Liver (tissue), 8 donors: ENCODE measurements at regions not wholly inside any gene's neighbourhood (a gene's known extent, or its start where the extent isn't known, plus 50 kb on each side); places are given as distances from the start of the nearest gene placed in this dataset.
A peak's percentile ranks its signal among the peaks of the same experiment; 100 is the strongest.

Experiments
- DNase-seq: peaks from one replicate; pipeline ENCODE4 v3.0.0-alpha.2; 2017; ENCODE audit warnings: low spot score
- H3K27ac ChIP-seq, 2 donors: one replicate each; pipeline ENCODE4 v1.7.0; 2013; ENCODE audit warnings: inconsistent platforms in 2 of 2, low read length in 2 of 2, control low read depth in 1 of 2, low read depth in 1 of 2, mild to moderate bottlenecking in 1 of 2
- H3K27me3 ChIP-seq, 4 donors: one replicate each; pipeline versions ENCODE4 v1.6.1 to v1.7.0; 2013; ENCODE audit warnings: low read length in 3 of 4, inconsistent platforms in 1 of 4, mild to moderate bottlenecking in 1 of 4, moderate library complexity in 1 of 4; ENCODE audit not compliant: control insufficient read depth in 4 of 4, insufficient read depth in 4 of 4
- H3K36me3 ChIP-seq, 4 donors: one replicate each; pipeline versions ENCODE4 v1.6.1 to v1.7.0; 2013; ENCODE audit warnings: low read length in 3 of 4, mild to moderate bottlenecking in 3 of 4, low read depth in 1 of 4, moderate library complexity in 1 of 4; ENCODE audit not compliant: control insufficient read depth in 4 of 4, insufficient read depth in 3 of 4
- H3K4me1 ChIP-seq, 4 donors: one replicate each; pipeline versions ENCODE4 v1.6.1 to v1.7.0; 2013; ENCODE audit warnings: low read length in 3 of 4, mild to moderate bottlenecking in 3 of 4, moderate library complexity in 1 of 4; ENCODE audit not compliant: control insufficient read depth in 4 of 4, insufficient read depth in 4 of 4
- H3K4me3 ChIP-seq, 3 donors: one replicate each; pipeline versions ENCODE4 v1.6.1 to v1.7.0; 2013; ENCODE audit warnings: low read length in 3 of 3, control low read depth in 1 of 3, low read depth in 1 of 3, mild to moderate bottlenecking in 1 of 3
- H3K9ac ChIP-seq, 2 donors: one replicate each; pipeline ENCODE4 v1.7.0; 2013; ENCODE audit warnings: low read length in 2 of 2, mild to moderate bottlenecking in 2 of 2, moderate library complexity in 2 of 2, control low read depth in 1 of 2, low read depth in 1 of 2
- H3K9me3 ChIP-seq, 4 donors: one replicate each; pipeline versions ENCODE4 v1.6.1 to v1.7.0; 2013; ENCODE audit warnings: low read length in 3 of 4; ENCODE audit not compliant: control insufficient read depth in 4 of 4
- ATF3 ChIP-seq: IDR thresholded peaks from 2 replicates; pipeline ENCODE4 v1.6.1; 2016; ENCODE audit warnings: antibody characterized with exemption
- CTCF ChIP-seq: fragments of 150-350 bp; IDR thresholded peaks from 2 replicates; pipeline ENCODE4 v1.5.1; 2017; ENCODE audit warnings: improper control_type of control experiment, low read depth, low read length; ENCODE audit not compliant: missing input control
- EGR1 ChIP-seq, 2 donors: IDR thresholded peaks; 2 replicates each; pipeline ENCODE4 v1.6.1; 2016 to 2018; ENCODE audit warnings: antibody characterized with exemption in 2 of 2, low read depth in 2 of 2
- FOXA2 ChIP-seq: IDR thresholded peaks from 2 replicates; pipeline ENCODE4 v1.6.1; 2016; ENCODE audit warnings: antibody characterized with exemption
- GABPA ChIP-seq, 2 donors: IDR thresholded peaks in 1 of 2; conservative IDR thresholded peaks in 1 of 2; 2 replicates each; pipeline ENCODE4 v1.6.1; 2016; ENCODE audit warnings: antibody characterized with exemption in 2 of 2, mild to moderate bottlenecking in 1 of 2, moderate library complexity in 1 of 2
- HNF4A ChIP-seq, 2 donors: conservative IDR thresholded peaks; 2 replicates each; pipeline ENCODE4 v1.6.1; 2016; ENCODE audit warnings: antibody characterized with exemption in 2 of 2, mild to moderate bottlenecking in 2 of 2
- HNF4G ChIP-seq: IDR thresholded peaks from 2 replicates; pipeline ENCODE4 v1.6.1; 2016; ENCODE audit warnings: antibody characterized with exemption
- RAD21 ChIP-seq, 2 donors: IDR thresholded peaks; 2 replicates each; pipeline ENCODE4 v1.6.1; 2016; ENCODE audit warnings: antibody characterized with exemption in 2 of 2, mild to moderate bottlenecking in 2 of 2
- RXRA ChIP-seq, 2 donors: IDR thresholded peaks; 2 replicates each; pipeline ENCODE4 v1.6.1; 2017 to 2018; ENCODE audit warnings: antibody characterized with exemption in 2 of 2, mild to moderate bottlenecking in 1 of 2
- SP1 ChIP-seq: IDR thresholded peaks from 2 replicates; pipeline ENCODE4 v1.6.1; 2018; ENCODE audit warnings: antibody characterized with exemption, mild to moderate bottlenecking
- TAF1 ChIP-seq: conservative IDR thresholded peaks from 2 replicates; pipeline ENCODE4 v1.6.1; 2016; ENCODE audit warnings: antibody characterized with exemption, mild to moderate bottlenecking
- ZBTB33 ChIP-seq: IDR thresholded peaks from 2 replicates; pipeline ENCODE4 v1.6.1; 2016; ENCODE audit warnings: antibody characterized with exemption
- WGBS: extraction: QIAGEN DNeasy Blood & Tissue Kit; methylation state at CpG from one replicate; pipeline ENCODE4 v1.1.7; 2013; 5-methylcytosine and 5-hydroxymethylcytosine counted together
- donor health status: healthy.
- donor health status: healthy.
- donor health status: healthy.
- donor health status: healthy.
- donor health status: healthy.

- Histone ChIP-seq H3K9ac (no peak overlapping the region), H3K4me3 (no peak overlapping the region), H3K9me3 (no peaks in the 10 kb centered on the region), H3K4me1 (no peaks in the 10 kb centered on the region), H3K36me3 (no peaks in the 10 kb centered on the region), H3K27ac (no peak overlapping the region), H3K27me3 (peaks cover 0 to 4% (median 0%) of the 10 kb centered on the region in 4 donors)
- TF ChIP-seq GABPA (IDR thresholded peaks at IDR 0.05 in 1 of 2, conservative IDR thresholded peaks at IDR 0.05 in 1 of 2) (no peak), EGR1 (IDR thresholded peaks at IDR 0.05; ENCODE audit: low read depth in 2 of 2) (no peak), HNF4G (no peak)
- DNase-seq: no peak
- WGBS: 87% methylated on average over 5 of the region's 5 CpGs
These were observed 144.9 kb downstream of the CEP120 start for GRCh38 chr5:123278284-123278683.

- H3K9me3 ChIP-seq: no peaks in the 10 kb centered on the region
- H3K27ac ChIP-seq: no peak overlapping the region
- no peak overlapping the region for H3K4me3 ChIP-seq
- peaks cover 0 to 4% (median 0%) of the 10 kb centered on the region in 4 donors for H3K27me3 ChIP-seq
- H3K36me3 ChIP-seq: no peaks in the 10 kb centered on the region
- no peaks in the 10 kb centered on the region for H3K4me1 ChIP-seq
- TF ChIP-seq RAD21 (IDR thresholded peaks at IDR 0.05): peak; percentile 17 to 32
- no peak for TF ChIP-seq HNF4A (conservative IDR thresholded peaks at IDR 0.05)
- TF ChIP-seq FOXA2: no peak
- TF ChIP-seq TAF1: no peak
- H3K9ac ChIP-seq: no peak overlapping the region
- WGBS: 50% methylated on average over 3 of the region's 3 CpGs
- no peak for DNase-seq
These were observed 149.2 kb downstream of the CEP120 start for GRCh38 chr5:123273984-123274383.

- Histone ChIP-seq H3K36me3 (no peaks in the 10 kb centered on the region), H3K9ac (no peak overlapping the region), H3K9me3 (no peaks in the 10 kb centered on the region), H3K4me3 (no peak overlapping the region), H3K27me3 (peaks cover 0 to 4% (median 0%) of the 10 kb centered on the region in 4 donors), H3K27ac (no peak overlapping the region), H3K4me1 (no peaks in the 10 kb centered on the region)
- DNase-seq: no peak
- 94% methylated on average over 2 of the region's 2 CpGs for WGBS
- TF ChIP-seq SP1: no peak
- TF ChIP-seq ZBTB33: no peak
- TF ChIP-seq RAD21 (IDR thresholded peaks at IDR 0.05): no peak
- no peak for TF ChIP-seq HNF4G
- no peak for TF ChIP-seq CTCF
- TF ChIP-seq EGR1 (IDR thresholded peaks at IDR 0.05; ENCODE audit: low read depth in 2 of 2): no peak
- no peak for TF ChIP-seq RXRA (IDR thresholded peaks at IDR 0.05)
- no peak for TF ChIP-seq ATF3
These were observed 150.1 kb downstream of the CEP120 start for GRCh38 chr5:123273095-123273494.
